ENCODE measurements at regions not wholly inside any gene's neighbourhood (a gene's known extent, or its start where the extent isn't known, plus 50 kb on each side); places are given as distances from the start of the nearest gene placed in this dataset.
"Not testable (repeated sequence)": the region's sequence is repeated elsewhere in the genome, so short reads cannot be mapped to it uniquely, and the experiment has no call there.

- intact Hi-C loops (cut with DNase I) = no loop called here
- ATAC-seq (no peak), DNase-seq (no peak)
Measured at GRCh38 chr6:86511962-86512361, 425.4 kb upstream of the HTR1E start.

GRCh38 chr6:86508230-86508629 lies 429.1 kb upstream of the HTR1E start:
- intact Hi-C loops (cut with DNase I) = no loop called here
- no peak for ATAC-seq

GRCh38 chr6:86502497-86502896 lies 434.8 kb upstream of the HTR1E start:
- ATAC-seq (peak in 1 of 2 donors; percentile 48), DNase-seq (no peak)
- intact Hi-C loops (cut with DNase I) = no loop called here

More at GRCh38 chr6:86508230-86508629, 429.1 kb upstream of the HTR1E start:
- no peak for DNase-seq

GRCh38 chr6:86500035-86500434 lies 437.3 kb upstream of the HTR1E start:
- ATAC-seq (no peak), DNase-seq (no peak)
- intact Hi-C loops (cut with DNase I) = no loop called here

- DNase-seq; ATAC-seq; intact Hi-C loops (cut with DNase I): not testable (repeated sequence)
Measured at GRCh38 chr6:86489042-86489441, 448.3 kb upstream of the HTR1E start.

- intact Hi-C loops (cut with DNase I) = no loop called here
- no peak for DNase-seq
- no peak for ATAC-seq
Measured at GRCh38 chr6:86487660-86488221, 449.6 kb upstream of the HTR1E start.

- intact Hi-C loops (cut with DNase I) = not testable (repeated sequence)
Measured at GRCh38 chr6:86478316-86478715, 459.0 kb upstream of the HTR1E start.

GRCh38 chr6:86477500-86478148 lies 459.7 kb upstream of the HTR1E start:
- ATAC-seq = no peak
- no peak for DNase-seq
- intact Hi-C loops (cut with DNase I) = no loop called here

More at GRCh38 chr6:86478316-86478715, 459.0 kb upstream of the HTR1E start:
- not testable (repeated sequence) for ATAC-seq, DNase-seq

GRCh38 chr6:86476311-86476710 lies 461.0 kb upstream of the HTR1E start:
- ATAC-seq (no peak), DNase-seq (no peak)
- intact Hi-C loops (cut with DNase I) = no loop called here

- intact Hi-C loops (cut with DNase I) = no loop called here
- ATAC-seq (no peak), DNase-seq (no peak)
Measured at GRCh38 chr6:86474081-86474480, 463.2 kb upstream of the HTR1E start.

- no peak for DNase-seq
- intact Hi-C loops (cut with DNase I) = no loop called here
- no peak for ATAC-seq
Measured at GRCh38 chr6:86471791-86472190, 465.5 kb upstream of the HTR1E start.

- intact Hi-C loops (cut with DNase I) = no loop called here
- ATAC-seq (no peak), DNase-seq (no peak)
Measured at GRCh38 chr6:86459978-86460377, 477.4 kb upstream of the HTR1E start.

GRCh38 chr6:86456821-86457220 lies 480.5 kb upstream of the HTR1E start:
- ATAC-seq = no peak
- intact Hi-C loops (cut with DNase I) = no loop called here
- no peak for DNase-seq

- no peak for ATAC-seq
- intact Hi-C loops (cut with DNase I) = no loop called here
- no peak for DNase-seq
Measured at GRCh38 chr6:86453232-86453631, 484.1 kb upstream of the HTR1E start.

- intact Hi-C loops (cut with DNase I) = no loop called here
- ATAC-seq (no peak), DNase-seq (no peak)
Measured at GRCh38 chr6:86448398-86448797, 488.9 kb upstream of the HTR1E start.

GRCh38 chr6:86440608-86441007 lies 496.7 kb upstream of the HTR1E start:
- intact Hi-C loops (cut with DNase I) = no loop called here
- ATAC-seq = no peak
- no peak for DNase-seq

GRCh38 chr6:86423571-86423970 lies 513.8 kb upstream of the HTR1E start:
- no peak for ATAC-seq
- intact Hi-C loops (cut with DNase I) = no loop called here

GRCh38 chr6:86412057-86412456 lies 525.3 kb upstream of the HTR1E start:
- no peak for ATAC-seq
- intact Hi-C loops (cut with DNase I) = no loop called here
- DNase-seq = no peak

More at GRCh38 chr6:86423571-86423970, 513.8 kb upstream of the HTR1E start:
- DNase-seq = no peak

GRCh38 chr6:86407128-86407527 lies 530.2 kb upstream of the HTR1E start:
- ATAC-seq (peak in 1 of 2 donors; percentile 78), DNase-seq (no peak)
- intact Hi-C loops (cut with DNase I) = no loop called here

- DNase-seq, ATAC-seq: not testable (repeated sequence)
Measured at GRCh38 chr6:86392850-86393249, 544.5 kb upstream of the HTR1E start.

GRCh38 chr6:86380571-86381125 lies 556.7 kb upstream of the HTR1E start:
- no peak for DNase-seq
- intact Hi-C loops (cut with DNase I) = no loop called here
- no peak for ATAC-seq

More at GRCh38 chr6:86392850-86393249, 544.5 kb upstream of the HTR1E start:
- intact Hi-C loops (cut with DNase I) = not testable (repeated sequence)

Data from left cardiac atrium (tissue), 4 donors.